Progenitor cell of endocrine pancreas (in vitro differentiated cells): ENCODE measurements at regions not wholly inside any gene's neighbourhood (a gene's known extent, or its start where the extent isn't known, plus 50 kb on each side); places are given as distances from the start of the nearest gene placed in this dataset.

ENCODE experiments used
- DNase-seq: peaks from one replicate; pipeline ENCODE4 v3.0.0; 2021; ENCODE audit warnings: low spot score; ENCODE audit not compliant: unreplicated experiment
- H3K27ac Mint-ChIP-seq: 2 replicates; pipeline ENCODE4 v1.8.0; 2021; ENCODE audit warnings: mild to moderate bottlenecking, moderate library complexity, mixed read lengths
- H3K27me3 Mint-ChIP-seq: 2 replicates; pipeline ENCODE4 v1.8.0; 2021; ENCODE audit warnings: mixed read lengths
- H3K36me3 Mint-ChIP-seq: 2 replicates; pipeline ENCODE4 v1.8.0; 2022; ENCODE audit warnings: mixed read lengths; ENCODE audit not compliant: insufficient read depth
- H3K4me1 Mint-ChIP-seq: 2 replicates; pipeline ENCODE4 v1.8.0; 2021; ENCODE audit warnings: low read depth, mixed read lengths
- H3K4me3 Mint-ChIP-seq: 2 replicates; pipeline ENCODE4 v1.8.0; 2021; ENCODE audit warnings: low read depth, mild to moderate bottlenecking, moderate library complexity, mixed read lengths
- H3K9me3 Mint-ChIP-seq: 2 replicates; pipeline ENCODE4 v1.8.0; 2021; ENCODE audit warnings: low read depth, mixed read lengths
- CTCF ChIP-seq: fragments of 200-600 bp; sonication (generic); IDR thresholded peaks from one replicate; pipeline ENCODE4 v1.5.0; 2021; ENCODE audit warnings: antibody characterized with exemption, mild to moderate bottlenecking; ENCODE audit not compliant: unreplicated experiment

- Mint-ChIP-seq H3K36me3 (no peaks in the 10 kb centered on the region), H3K9me3 (peaks cover 26% of the 10 kb centered on the region), H3K4me3 (no peak overlapping the region), H3K27me3 (no peaks in the 10 kb centered on the region), H3K27ac (no peak overlapping the region), H3K4me1 (no peaks in the 10 kb centered on the region)
- DNase-seq, result no peak
- no peak for TF ChIP-seq CTCF
Measured at GRCh38 chr17:54418467-54418866, 482.2 kb upstream of the TOM1L1 start.

- DNase-seq, result no peak
- H3K27me3 Mint-ChIP-seq, result no peaks in the 10 kb centered on the region
- no peak overlapping the region for H3K27ac Mint-ChIP-seq
- no peak for TF ChIP-seq CTCF
- H3K36me3 Mint-ChIP-seq, result no peaks in the 10 kb centered on the region
- no peak overlapping the region for H3K4me3 Mint-ChIP-seq
- H3K9me3 Mint-ChIP-seq, result peaks cover 11% of the 10 kb centered on the region
- peaks cover 2% of the 10 kb centered on the region for H3K4me1 Mint-ChIP-seq
Measured at GRCh38 chr17:54425671-54426070, 475.0 kb upstream of the TOM1L1 start.

DNA sequence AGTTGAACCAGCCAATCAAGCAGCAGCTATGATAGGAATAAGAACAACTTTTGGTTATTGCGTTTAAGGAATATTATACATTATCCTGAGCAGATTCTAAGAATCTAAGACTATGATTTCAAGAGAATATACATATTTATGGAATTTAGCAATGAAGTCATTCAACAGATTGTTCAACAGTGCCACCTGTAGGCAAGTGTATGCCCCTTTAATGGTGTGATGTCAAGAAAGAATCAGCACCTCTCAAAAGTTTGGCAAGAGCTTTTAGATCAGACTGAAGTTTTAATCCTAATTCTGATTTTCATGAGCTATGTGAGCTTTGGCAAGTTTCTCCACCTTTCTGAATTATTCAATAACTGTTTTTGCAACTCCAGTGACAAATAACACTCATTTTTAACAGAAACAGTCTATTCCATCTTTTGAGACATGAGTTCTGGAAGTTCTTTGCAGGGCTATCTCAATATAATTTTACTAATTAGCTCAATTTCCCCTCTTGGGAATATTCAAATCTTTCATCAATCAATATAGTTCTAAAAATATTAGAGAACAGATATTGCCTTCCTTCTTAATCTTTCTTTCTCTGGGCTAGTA, 474.3 kb upstream of the TOM1L1 start:
- H3K4me3 Mint-ChIP-seq, result no peak overlapping the region
- no peak overlapping the region for H3K27ac Mint-ChIP-seq
- H3K27me3 Mint-ChIP-seq, result no peaks in the 10 kb centered on the region
- no peak for DNase-seq
- peaks cover 6% of the 10 kb centered on the region for H3K9me3 Mint-ChIP-seq
- H3K36me3 Mint-ChIP-seq, result no peaks in the 10 kb centered on the region
- H3K4me1 Mint-ChIP-seq, result peaks cover 2% of the 10 kb centered on the region
- TF ChIP-seq CTCF, result peak; percentile 68

GRCh38 chr17:54435966-54436365, 464.7 kb upstream of the TOM1L1 start:
- H3K4me3 Mint-ChIP-seq, result no peak overlapping the region
- DNase-seq, result no peak
- H3K27me3 Mint-ChIP-seq, result peaks cover 3% of the 10 kb centered on the region
- H3K9me3 Mint-ChIP-seq, result peaks cover 12% of the 10 kb centered on the region
- no peak overlapping the region for H3K27ac Mint-ChIP-seq
- no peaks in the 10 kb centered on the region for H3K36me3 Mint-ChIP-seq
- no peak for TF ChIP-seq CTCF
- H3K4me1 Mint-ChIP-seq, result no peaks in the 10 kb centered on the region

GRCh38 chr17:54439816-54440215, 460.8 kb upstream of the TOM1L1 start:
- H3K36me3 Mint-ChIP-seq, result no peaks in the 10 kb centered on the region
- peaks cover 3% of the 10 kb centered on the region for H3K27me3 Mint-ChIP-seq
- H3K4me3 Mint-ChIP-seq, result no peak overlapping the region
- peaks cover 12% of the 10 kb centered on the region for H3K9me3 Mint-ChIP-seq
- no peak overlapping the region for H3K27ac Mint-ChIP-seq
- no peak for TF ChIP-seq CTCF
- no peaks in the 10 kb centered on the region for H3K4me1 Mint-ChIP-seq
- DNase-seq, result no peak
